Ishikawa (cell line): ENCODE measurements at regions not wholly inside any gene's neighbourhood (a gene's known extent, or its start where the extent isn't known, plus 50 kb on each side); places are given as distances from the start of the nearest gene placed in this dataset.

Source experiments
- CEBPB ChIP-seq: IDR thresholded peaks from 2 replicates; pipeline ENCODE4 v1.6.1; 2012
- CREB1 ChIP-seq: IDR thresholded peaks from 2 replicates; pipeline ENCODE4 v1.6.1; 2012; ENCODE audit warnings: low read depth
- EGR1 ChIP-seq: IDR thresholded peaks from 2 replicates; pipeline ENCODE4 v1.6.1; 2012
- EP300 ChIP-seq: IDR thresholded peaks from 2 replicates; pipeline ENCODE4 v1.6.1; 2012; ENCODE audit warnings: borderline replicate concordance
- FOXM1 ChIP-seq: IDR thresholded peaks from 2 replicates; pipeline ENCODE4 v1.6.1; 2012; ENCODE audit warnings: low read depth, borderline replicate concordance
- MAX ChIP-seq: IDR thresholded peaks from 2 replicates; pipeline ENCODE4 v1.6.1; 2012
- NFIC ChIP-seq: IDR thresholded peaks from 2 replicates; pipeline ENCODE4 v1.6.1; 2012
- RAD21 ChIP-seq: IDR thresholded peaks from 2 replicates; pipeline ENCODE4 v1.6.1; 2012; ENCODE audit warnings: low read depth
- REST ChIP-seq: IDR thresholded peaks from 2 replicates; pipeline ENCODE4 v1.6.1; 2012; ENCODE audit warnings: low read depth, mild to moderate bottlenecking
- TAF1 ChIP-seq: IDR thresholded peaks from 2 replicates; pipeline ENCODE4 v1.6.1; 2012; ENCODE audit warnings: low read depth, mild to moderate bottlenecking
- TCF12 ChIP-seq: IDR thresholded peaks from 2 replicates; pipeline ENCODE4 v1.6.1; 2012; ENCODE audit warnings: low read depth
- TEAD4 ChIP-seq: IDR thresholded peaks from 2 replicates; pipeline ENCODE4 v1.6.1; 2012
- USF1 ChIP-seq: IDR thresholded peaks from 2 replicates; pipeline ENCODE4 v1.6.1; 2012
- YY1 ChIP-seq: IDR thresholded peaks from 2 replicates; pipeline ENCODE4 v1.6.1; 2012; ENCODE audit warnings: low read depth
- ZBTB7A ChIP-seq: IDR thresholded peaks from 2 replicates; pipeline ENCODE4 v1.6.1; 2012; ENCODE audit warnings: low read depth

GRCh38 chr2:228725031-228725430 is 543.5 kb upstream of the SPHKAP start:
- TF ChIP-seq MAX (no peak), TAF1 (no peak), EGR1 (no peak), EP300 (no peak), YY1 (no peak), TCF12 (no peak), REST (no peak), NFIC (no peak), CREB1 (no peak), FOXM1 (no peak), USF1 (no peak)

- no peak for TF ChIP-seq TAF1
- TF ChIP-seq CEBPB = no peak
- TF ChIP-seq FOXM1 = no peak
- TF ChIP-seq MAX = no peak
- no peak for TF ChIP-seq CREB1
- no peak for TF ChIP-seq TCF12
- no peak for TF ChIP-seq RAD21
- no peak for TF ChIP-seq EP300
- no peak for TF ChIP-seq TEAD4
- no peak for TF ChIP-seq ZBTB7A
- TF ChIP-seq YY1 = no peak
- no peak for TF ChIP-seq NFIC
- TF ChIP-seq USF1 = no peak
- TF ChIP-seq EGR1 = no peak
- TF ChIP-seq REST = no peak
Measured at GRCh38 chr2:228723599-228723998, 542.1 kb upstream of the SPHKAP start.

GRCh38 chr2:228722311-228722710 is 540.8 kb upstream of the SPHKAP start:
- no peak for TF ChIP-seq MAX
- TF ChIP-seq USF1 = no peak
- TF ChIP-seq TEAD4 = no peak
- no peak for TF ChIP-seq TCF12
- TF ChIP-seq EGR1 = no peak
- TF ChIP-seq CREB1 = no peak
- TF ChIP-seq RAD21 = no peak
- TF ChIP-seq NFIC = no peak
- TF ChIP-seq REST = no peak
- no peak for TF ChIP-seq EP300
- no peak for TF ChIP-seq CEBPB
- TF ChIP-seq TAF1 = no peak
- no peak for TF ChIP-seq YY1
- TF ChIP-seq FOXM1 = no peak
- no peak for TF ChIP-seq ZBTB7A

GRCh38 chr2:228720895-228721294 is 539.4 kb upstream of the SPHKAP start:
- no peak for TF ChIP-seq MAX
- TF ChIP-seq TCF12 = no peak
- TF ChIP-seq FOXM1 = no peak
- no peak for TF ChIP-seq REST
- no peak for TF ChIP-seq NFIC
- no peak for TF ChIP-seq CREB1
- no peak for TF ChIP-seq TEAD4
- no peak for TF ChIP-seq ZBTB7A
- TF ChIP-seq EGR1 = no peak
- no peak for TF ChIP-seq YY1
- TF ChIP-seq CEBPB = no peak
- TF ChIP-seq RAD21 = no peak
- TF ChIP-seq USF1 = no peak
- no peak for TF ChIP-seq TAF1
- TF ChIP-seq EP300 = no peak
